ENCODE measurements at regions not wholly inside any gene's neighbourhood (a gene's known extent, or its start where the extent isn't known, plus 50 kb on each side); places are given as distances from the start of the nearest gene placed in this dataset.

GRCh38 chr10:25666276-25666675 lies 267.8 kb upstream of the MYO3A start:
- TF ChIP-seq, protein P1, sequence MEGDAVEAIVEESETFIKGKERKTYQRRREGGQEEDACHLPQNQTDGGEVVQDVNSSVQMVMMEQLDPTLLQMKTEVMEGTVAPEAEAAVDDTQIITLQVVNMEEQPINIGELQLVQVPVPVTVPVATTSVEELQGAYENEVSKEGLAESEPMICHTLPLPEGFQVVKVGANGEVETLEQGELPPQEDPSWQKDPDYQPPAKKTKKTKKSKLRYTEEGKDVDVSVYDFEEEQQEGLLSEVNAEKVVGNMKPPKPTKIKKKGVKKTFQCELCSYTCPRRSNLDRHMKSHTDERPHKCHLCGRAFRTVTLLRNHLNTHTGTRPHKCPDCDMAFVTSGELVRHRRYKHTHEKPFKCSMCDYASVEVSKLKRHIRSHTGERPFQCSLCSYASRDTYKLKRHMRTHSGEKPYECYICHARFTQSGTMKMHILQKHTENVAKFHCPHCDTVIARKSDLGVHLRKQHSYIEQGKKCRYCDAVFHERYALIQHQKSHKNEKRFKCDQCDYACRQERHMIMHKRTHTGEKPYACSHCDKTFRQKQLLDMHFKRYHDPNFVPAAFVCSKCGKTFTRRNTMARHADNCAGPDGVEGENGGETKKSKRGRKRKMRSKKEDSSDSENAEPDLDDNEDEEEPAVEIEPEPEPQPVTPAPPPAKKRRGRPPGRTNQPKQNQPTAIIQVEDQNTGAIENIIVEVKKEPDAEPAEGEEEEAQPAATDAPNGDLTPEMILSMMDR (IDR thresholded peaks at IDR 0.05) = no peak
- TF ChIP-seq POLR2AphosphoS5 (IDR thresholded peaks at IDR 0.05) = no peak

Measured in breast epithelium (tissue), 3 donors.